GM19043 (cell line): ENCODE measurements at regions not wholly inside any gene's neighbourhood (a gene's known extent, or its start where the extent isn't known, plus 50 kb on each side); places are given as distances from the start of the nearest gene placed in this dataset.
"Not testable (repeated sequence)": the region's sequence is repeated elsewhere in the genome, so short reads cannot be mapped to it uniquely, and the experiment has no call there.

ENCODE experiments used
- ATAC-seq: cut with Tn5 transposase; IDR thresholded peaks from one replicate; pipeline ENCODE4 v1.9.1; 2021; ENCODE audit warnings: low read depth; ENCODE audit not compliant: unreplicated experiment

- ATAC-seq = no peak
Observed at GRCh38 chr3:135627057-135627456, 338.5 kb upstream of the PPP2R3A start.

GRCh38 chr3:135629701-135630408 lies 335.7 kb upstream of the PPP2R3A start:
- no peak for ATAC-seq

GRCh38 chr3:135632556-135633065 lies 332.9 kb upstream of the PPP2R3A start:
- ATAC-seq = no peak

- no peak for ATAC-seq
Observed at GRCh38 chr3:135633078-135633477, 332.4 kb upstream of the PPP2R3A start.

- no peak for ATAC-seq
Observed at GRCh38 chr3:135636596-135636995, 328.9 kb upstream of the PPP2R3A start.

GRCh38 chr3:135637013-135637412 lies 328.5 kb upstream of the PPP2R3A start:
- no peak for ATAC-seq

- no peak for ATAC-seq
Observed at GRCh38 chr3:135641761-135642160, 323.8 kb upstream of the PPP2R3A start.

- no peak for ATAC-seq
Observed at GRCh38 chr3:135645541-135645940, 320.0 kb upstream of the PPP2R3A start.

GRCh38 chr3:135646873-135647272 lies 318.7 kb upstream of the PPP2R3A start:
- ATAC-seq = no peak

- ATAC-seq = no peak
Observed at GRCh38 chr3:135649361-135649760, 316.2 kb upstream of the PPP2R3A start.

- ATAC-seq = no peak
Observed at GRCh38 chr3:135650309-135650708, 315.2 kb upstream of the PPP2R3A start.

- no peak for ATAC-seq
Observed at GRCh38 chr3:135652388-135652787, 313.1 kb upstream of the PPP2R3A start.

- ATAC-seq = no peak
Observed at GRCh38 chr3:135655328-135655727, 310.2 kb upstream of the PPP2R3A start.

GRCh38 chr3:135658451-135658850 lies 307.1 kb upstream of the PPP2R3A start:
- not testable (repeated sequence) for ATAC-seq

- no peak for ATAC-seq
Observed at GRCh38 chr3:135667061-135667460, 298.5 kb upstream of the PPP2R3A start.

GRCh38 chr3:135674508-135674907 lies 291.0 kb upstream of the PPP2R3A start:
- ATAC-seq = no peak

- ATAC-seq = no peak
Observed at GRCh38 chr3:135678386-135678785, 287.1 kb upstream of the PPP2R3A start.

GRCh38 chr3:135688003-135688402 lies 277.5 kb upstream of the PPP2R3A start:
- ATAC-seq = no peak

- no peak for ATAC-seq
Observed at GRCh38 chr3:135690664-135691063, 274.9 kb upstream of the PPP2R3A start.

- ATAC-seq = no peak
Observed at GRCh38 chr3:135691240-135691639, 274.3 kb upstream of the PPP2R3A start.

GRCh38 chr3:135694142-135694541 lies 271.4 kb upstream of the PPP2R3A start:
- no peak for ATAC-seq

GRCh38 chr3:135699741-135700140 lies 265.8 kb upstream of the PPP2R3A start:
- no peak for ATAC-seq
